ENCODE measurements at regions not wholly inside any gene's neighbourhood (a gene's known extent, or its start where the extent isn't known, plus 50 kb on each side); places are given as distances from the start of the nearest gene placed in this dataset.

GRCh38 chr2:3046170-3046865 lies 331.3 kb downstream of the EIPR1 start:
- POLR2A ChIA-PET, result no interaction called here
- H3K27me3 ChIP-seq (ENCODE audit: control insufficient read depth in 2 of 2, insufficient read depth in 2 of 2, low read length in 2 of 2), result peaks cover 16 to 51% of the 10 kb centered on the region in 2 experiments

More at GRCh38 chr2:3046170-3046865, 331.3 kb downstream of the EIPR1 start:
- intact Hi-C loops (cut with micrococcal nuclease), result no loop called here
- CTCF ChIA-PET (ENCODE audit: low intra/inter-chr PET ratio), result no interaction called here
- Histone ChIP-seq H3K9me1 (ENCODE audit: control insufficient read depth, insufficient read depth, low read length) (no peaks in the 10 kb centered on the region), H3K4me3 (no peak overlapping the region), H3K27ac (ENCODE audit: extremely low read depth, low read depth, low read length) (no peak overlapping the region), H2AFZ (ENCODE audit: low read depth, low read length) (no peak overlapping the region), H3K9ac (ENCODE audit: insufficient read depth in 1 of 2, low read depth in 2 of 2, low read length in 2 of 2) (no peak overlapping the region), H3K4me2 (ENCODE audit: insufficient read depth, low read length) (no peak overlapping the region), H3K4me1 (replicated peaks in 1 of 2; ENCODE audit: control insufficient read depth in 2 of 2, insufficient read depth in 2 of 2, low read length in 2 of 2) (no peaks in the 10 kb centered on the region; a peak in 1 of 5 replicates), H3K79me2 (ENCODE audit: control insufficient read depth, insufficient read depth, low read length) (no peaks in the 10 kb centered on the region), H3K9me3 (replicated peaks; ENCODE audit: control insufficient read depth, insufficient read depth, low read depth, low read length) (0 out of 2 replicates have a peak, but pooled peaks cover 2% of the 10 kb centered on the region), H4K20me1 (replicated peaks; ENCODE audit: control insufficient read depth, insufficient read depth, low read length) (no peaks in the 10 kb centered on the region), H3K36me3 (ENCODE audit: control insufficient read depth, insufficient read depth, low read length) (no peaks in the 10 kb centered on the region; the same call in 2 of the 3 replicates)
- no peak for FAIRE-seq
- no TSS peak for BruUV-seq (replicated peaks)
- TF ChIP-seq, protein P1, sequence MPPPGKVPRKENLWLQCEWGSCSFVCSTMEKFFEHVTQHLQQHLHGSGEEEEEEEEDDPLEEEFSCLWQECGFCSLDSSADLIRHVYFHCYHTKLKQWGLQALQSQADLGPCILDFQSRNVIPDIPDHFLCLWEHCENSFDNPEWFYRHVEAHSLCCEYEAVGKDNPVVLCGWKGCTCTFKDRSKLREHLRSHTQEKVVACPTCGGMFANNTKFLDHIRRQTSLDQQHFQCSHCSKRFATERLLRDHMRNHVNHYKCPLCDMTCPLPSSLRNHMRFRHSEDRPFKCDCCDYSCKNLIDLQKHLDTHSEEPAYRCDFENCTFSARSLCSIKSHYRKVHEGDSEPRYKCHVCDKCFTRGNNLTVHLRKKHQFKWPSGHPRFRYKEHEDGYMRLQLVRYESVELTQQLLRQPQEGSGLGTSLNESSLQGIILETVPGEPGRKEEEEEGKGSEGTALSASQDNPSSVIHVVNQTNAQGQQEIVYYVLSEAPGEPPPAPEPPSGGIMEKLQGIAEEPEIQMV (tag; conservative IDR thresholded peaks at IDR 0.05; ENCODE audit: low read depth), result no peak
- TF ChIP-seq ESRRB (CRISPR knock-in tag; IDR thresholded peaks at IDR 0.05; ENCODE audit: borderline replicate concordance) (no peak), ZNF217 (CRISPR knock-in tag; IDR thresholded peaks at IDR 0.05) (no peak), ZNF76 (CRISPR knock-in tag; IDR thresholded peaks at IDR 0.05; ENCODE audit: borderline replicate concordance) (no peak), DACH1 (IDR thresholded peaks at IDR 0.05; ENCODE audit: partially characterized antibody) (no peak), DDX20 (tag; IDR thresholded peaks at IDR 0.05; ENCODE audit: low read depth) (no peak)
- ATAC-seq, result no peak
- in situ Hi-C loops (cut with MboI), result no loop called here
- WGBS (ENCODE audit: insufficient coverage, low coverage, missing lambda C conversion rate), result 5% methylated on average over 14 of the region's 14 CpGs
- no peak for DNase-seq (ENCODE audit: extremely low read depth in 1 of 4, low spot score in 3 of 4)

Data from K562 (cell line).